OCI-LY3 (cell line): ENCODE measurements at regions not wholly inside any gene's neighbourhood (a gene's known extent, or its start where the extent isn't known, plus 50 kb on each side); places are given as distances from the start of the nearest gene placed in this dataset.

Experiments used
- H2AFZ ChIP-seq: fragments of 200-600, 300-600 bp; shearing (Covaris generic); 2 replicates; pipeline ENCODE4 v1.6.0; 2014; ENCODE audit warnings: antibody characterized with exemption, low read depth, low read length
- H3K27ac ChIP-seq: fragments of 200-600, 300-600 bp; sonication (generic); 2 replicates; pipeline ENCODE4 v1.5.1; 2014; ENCODE audit warnings: mild to moderate bottlenecking, low read length, moderate library complexity, mixed read lengths
- H3K27me3 ChIP-seq: fragments of 200-600, 300-600 bp; sonication (generic); 2 replicates; pipeline ENCODE4 v1.6.1; 2014; ENCODE audit warnings: low read depth, low read length, mixed read lengths
- H3K36me3 ChIP-seq: fragments of 200-600, 300-600 bp; sonication (generic); replicated peaks from 2 replicates; pipeline ENCODE3; 2014; ENCODE audit warnings: low read depth, low read length, mixed read lengths
- H3K4me1 ChIP-seq: fragments of 300-600, 200-600 bp; sonication (generic); 2 replicates; pipeline ENCODE4 v1.6.1; 2014; ENCODE audit warnings: low read length, mixed read lengths
- H3K4me2 ChIP-seq: fragments of 200-600, 300-600 bp; sonication (generic); 2 replicates; pipeline ENCODE4 v1.6.1; 2014; ENCODE audit warnings: low read length, mixed read lengths
- H3K4me3 ChIP-seq: fragments of 300-600, 200-600 bp; sonication (generic); 2 replicates; pipeline ENCODE4 v1.5.1; 2014; ENCODE audit warnings: antibody characterized with exemption, mild to moderate bottlenecking, low read length, moderate library complexity
- H3K79me2 ChIP-seq: fragments of 300-600, 200-600 bp; shearing (Covaris generic); 2 replicates; pipeline ENCODE4 v1.6.1; 2014; ENCODE audit warnings: mild to moderate bottlenecking, low read length, mixed read lengths
- H3K9ac ChIP-seq: fragments of 300-600, 200-600 bp; shearing (Covaris generic); 2 replicates; pipeline ENCODE4 v1.6.0; 2014; ENCODE audit warnings: mild to moderate bottlenecking, low read length, moderate library complexity
- H3K9me3 ChIP-seq: fragments of 200-600, 300-600 bp; shearing (Covaris generic); 2 replicates; pipeline ENCODE4 v1.6.1; 2014; ENCODE audit warnings: low read length, mixed read lengths; ENCODE audit not compliant: insufficient read depth
- H4K20me1 ChIP-seq: fragments of 200-600, 300-600 bp; sonication (generic); 2 replicates; pipeline ENCODE4 v1.6.1; 2016; ENCODE audit warnings: low read length, mixed read lengths; ENCODE audit not compliant: insufficient read depth
- CTCF ChIP-seq: fragments of 200-600, 300-600 bp; sonication (generic); IDR thresholded peaks from 2 replicates; pipeline ENCODE4 v1.5.1; 2014; ENCODE audit warnings: antibody characterized with exemption, low read length, low read depth
- EZH2phosphoT487 ChIP-seq: fragments of 200-600 bp; shearing (Covaris generic); IDR thresholded peaks from 2 replicates; pipeline ENCODE4 v1.6.1; 2018; ENCODE audit warnings: antibody characterized with exemption, mixed run types, low read depth

- Histone ChIP-seq H3K27me3 (no peaks in the 10 kb centered on the region), H3K9ac (no peak overlapping the region), H3K27ac (no peak overlapping the region), H3K36me3 (no peaks in the 10 kb centered on the region), H3K79me2 (no peaks in the 10 kb centered on the region), H4K20me1 (no peaks in the 10 kb centered on the region), H3K9me3 (no peaks in the 10 kb centered on the region), H3K4me2 (no peak overlapping the region), H3K4me3 (no peak overlapping the region), H2AFZ (no peak overlapping the region), H3K4me1 (no peaks in the 10 kb centered on the region)
- TF ChIP-seq EZH2phosphoT487 (no peak), CTCF (no peak)
Observed at GRCh38 chr18:6650127-6650507, 79.4 kb upstream of the ARHGAP28 start.

GRCh38 chr18:6650747-6651146, 78.8 kb upstream of the ARHGAP28 start:
- Histone ChIP-seq H3K9me3 (no peaks in the 10 kb centered on the region), H3K4me3 (no peak overlapping the region), H3K9ac (no peak overlapping the region), H3K4me1 (no peaks in the 10 kb centered on the region), H3K79me2 (no peaks in the 10 kb centered on the region), H3K4me2 (no peak overlapping the region), H3K36me3 (no peaks in the 10 kb centered on the region), H2AFZ (no peak overlapping the region), H4K20me1 (no peaks in the 10 kb centered on the region), H3K27me3 (no peaks in the 10 kb centered on the region), H3K27ac (no peak overlapping the region)
- TF ChIP-seq CTCF, result no peak
- no peak for TF ChIP-seq EZH2phosphoT487

GRCh38 chr18:6652098-6652497, 77.4 kb upstream of the ARHGAP28 start:
- Histone ChIP-seq H3K36me3 (no peaks in the 10 kb centered on the region), H3K4me3 (no peak overlapping the region), H3K4me2 (no peak overlapping the region), H3K4me1 (no peaks in the 10 kb centered on the region), H4K20me1 (no peaks in the 10 kb centered on the region), H3K9ac (no peak overlapping the region), H3K79me2 (no peaks in the 10 kb centered on the region), H2AFZ (no peak overlapping the region), H3K27ac (no peak overlapping the region), H3K9me3 (no peaks in the 10 kb centered on the region), H3K27me3 (no peaks in the 10 kb centered on the region)
- TF ChIP-seq EZH2phosphoT487, result no peak
- TF ChIP-seq CTCF, result no peak

- no peak overlapping the region for H3K4me2 ChIP-seq
- no peak overlapping the region for H3K9ac ChIP-seq
- H3K4me1 ChIP-seq, result no peaks in the 10 kb centered on the region
- H3K36me3 ChIP-seq, result no peaks in the 10 kb centered on the region
- H3K79me2 ChIP-seq, result no peaks in the 10 kb centered on the region
- H3K27ac ChIP-seq, result no peak overlapping the region
- no peaks in the 10 kb centered on the region for H3K27me3 ChIP-seq
- no peak for TF ChIP-seq EZH2phosphoT487
- TF ChIP-seq CTCF, result no peak
- no peak overlapping the region for H2AFZ ChIP-seq
- no peaks in the 10 kb centered on the region for H4K20me1 ChIP-seq
- no peaks in the 10 kb centered on the region for H3K9me3 ChIP-seq
- H3K4me3 ChIP-seq, result no peak overlapping the region
Observed at GRCh38 chr18:6653880-6654279, 75.6 kb upstream of the ARHGAP28 start.
